Spleen (tissue), 7 donors: ENCODE measurements at regions not wholly inside any gene's neighbourhood (a gene's known extent, or its start where the extent isn't known, plus 50 kb on each side); places are given as distances from the start of the nearest gene placed in this dataset.

Experiments
- CTCF ChIP-seq, 11 experiments: fragments of 200-600 bp in 7 of 11; fragments of 450-650 bp in 4 of 11; sonication (generic) in 4 of 11; IDR thresholded peaks in 8 of 11; conservative IDR thresholded peaks in 3 of 11; 1 replicate in 7 of 11; 2 replicates in 4 of 11; pipeline versions ENCODE4 v1.4.0 to v1.8.0; 2016 to 2021; ENCODE audit warnings: antibody characterized with exemption in 11 of 11, inconsistent platforms in 4 of 11, mild to moderate bottlenecking in 1 of 11
- POLR2A ChIP-seq, 3 donors: fragments of 450-650 bp; IDR thresholded peaks; one replicate each; pipeline ENCODE4 v1.5.1; 2017; ENCODE audit warnings: antibody characterized with exemption in 3 of 3, mild to moderate bottlenecking in 1 of 3
- donor health status: DM: no; HTN: no; CAD: no; lungs with moderate emphysema.
- donor health status: DM: no; HTN: no; CAD: no.
- donor health status: DM: no; HTN: no; CAD: no.

GRCh38 chr11:28666632-28667031 lies 558.4 kb downstream of the METTL15 start:
- TF ChIP-seq POLR2A (IDR thresholded peaks at IDR 0.05): no peak
- TF ChIP-seq CTCF (IDR thresholded peaks at IDR 0.05 in 8 of 11, conservative IDR thresholded peaks at IDR 0.05 in 3 of 11): no peak
